ENCODE measurements at regions not wholly inside any gene's neighbourhood (a gene's known extent, or its start where the extent isn't known, plus 50 kb on each side); places are given as distances from the start of the nearest gene placed in this dataset.
"Not testable (repeated sequence)": the region's sequence is repeated elsewhere in the genome, so short reads cannot be mapped to it uniquely, and the experiment has no call there.

GRCh38 chr9:88267283-88267682, 121.0 kb upstream of the SPIN1 start:
- no peak for DNase-seq (ENCODE audit: low read depth)
- TF ChIP-seq CTCF (conservative IDR thresholded peaks at IDR 0.05; ENCODE audit: control insufficient read depth, insufficient read depth, low read depth, low read length) = no peak
- H3K4me3 ChIP-seq (ENCODE audit: control insufficient read depth, low read depth, low read length) = no peak overlapping the region

GRCh38 chr9:88266416-88266815, 121.8 kb upstream of the SPIN1 start:
- TF ChIP-seq CTCF (conservative IDR thresholded peaks at IDR 0.05; ENCODE audit: control insufficient read depth, insufficient read depth, low read depth, low read length) = no peak
- DNase-seq (ENCODE audit: low read depth) = peak; percentile 9

GRCh38 chr9:88259001-88259400, 120.7 kb upstream of the SPATA31C2 start:
- peak; percentile 15 for DNase-seq (ENCODE audit: low read depth)
- TF ChIP-seq CTCF (conservative IDR thresholded peaks at IDR 0.05; ENCODE audit: control insufficient read depth, insufficient read depth, low read depth, low read length) = no peak
- H3K4me3 ChIP-seq (ENCODE audit: control insufficient read depth, low read depth, low read length) = no peak overlapping the region

More at GRCh38 chr9:88266416-88266815, 121.8 kb upstream of the SPIN1 start:
- H3K4me3 ChIP-seq (ENCODE audit: control insufficient read depth, low read depth, low read length) = no peak overlapping the region

GRCh38 chr9:88258601-88259000, 120.3 kb upstream of the SPATA31C2 start:
- H3K4me3 ChIP-seq (ENCODE audit: control insufficient read depth, low read depth, low read length) = no peak overlapping the region
- peak; percentile 17 for DNase-seq (ENCODE audit: low read depth)
- no peak for TF ChIP-seq CTCF (conservative IDR thresholded peaks at IDR 0.05; ENCODE audit: control insufficient read depth, insufficient read depth, low read depth, low read length)

GRCh38 chr9:88258024-88258423, 119.7 kb upstream of the SPATA31C2 start:
- TF ChIP-seq CTCF (conservative IDR thresholded peaks at IDR 0.05; ENCODE audit: control insufficient read depth, insufficient read depth, low read depth, low read length) = no peak
- no peak overlapping the region for H3K4me3 ChIP-seq (ENCODE audit: control insufficient read depth, low read depth, low read length)
- peak; percentile 72 for DNase-seq (ENCODE audit: low read depth)

GRCh38 chr9:88256216-88256615, 117.9 kb upstream of the SPATA31C2 start:
- H3K4me3 ChIP-seq (ENCODE audit: control insufficient read depth, low read depth, low read length) = no peak overlapping the region
- no peak for TF ChIP-seq CTCF (conservative IDR thresholded peaks at IDR 0.05; ENCODE audit: control insufficient read depth, insufficient read depth, low read depth, low read length)
- no peak for DNase-seq (ENCODE audit: low read depth)

GRCh38 chr9:88255806-88256205, 117.5 kb upstream of the SPATA31C2 start:
- not testable (repeated sequence) for DNase-seq (ENCODE audit: low read depth); H3K4me3 ChIP-seq (ENCODE audit: control insufficient read depth, low read depth, low read length)

Data from fibroblast of mammary gland (primary cell).